ENCODE measurements at regions not wholly inside any gene's neighbourhood (a gene's known extent, or its start where the extent isn't known, plus 50 kb on each side); places are given as distances from the start of the nearest gene placed in this dataset.

DNA sequence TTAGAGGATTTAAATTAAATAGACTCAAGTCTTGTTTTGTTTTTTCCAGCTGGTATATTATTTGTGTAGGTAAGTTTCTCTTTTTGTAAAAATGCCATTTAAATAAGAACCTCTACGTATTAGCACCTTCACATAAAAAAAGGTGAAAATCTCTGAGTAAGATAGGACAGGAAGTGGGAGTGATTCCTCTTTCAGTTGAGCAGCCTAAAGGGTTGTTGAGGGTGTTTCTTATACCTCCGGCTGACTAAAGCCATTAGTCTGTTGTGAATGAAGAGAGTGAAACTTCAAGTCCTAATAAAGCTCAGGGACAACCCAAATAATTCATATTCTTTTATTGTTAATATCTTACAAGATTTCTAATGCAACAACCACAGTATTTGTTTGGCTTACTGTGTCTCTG, 188.7 kb downstream of the CHRM3 start:
- no peak overlapping the region for H3K4me3 ChIP-seq (replicated peaks; ENCODE audit: low read depth, low read length)
- TF ChIP-seq, protein P1, sequence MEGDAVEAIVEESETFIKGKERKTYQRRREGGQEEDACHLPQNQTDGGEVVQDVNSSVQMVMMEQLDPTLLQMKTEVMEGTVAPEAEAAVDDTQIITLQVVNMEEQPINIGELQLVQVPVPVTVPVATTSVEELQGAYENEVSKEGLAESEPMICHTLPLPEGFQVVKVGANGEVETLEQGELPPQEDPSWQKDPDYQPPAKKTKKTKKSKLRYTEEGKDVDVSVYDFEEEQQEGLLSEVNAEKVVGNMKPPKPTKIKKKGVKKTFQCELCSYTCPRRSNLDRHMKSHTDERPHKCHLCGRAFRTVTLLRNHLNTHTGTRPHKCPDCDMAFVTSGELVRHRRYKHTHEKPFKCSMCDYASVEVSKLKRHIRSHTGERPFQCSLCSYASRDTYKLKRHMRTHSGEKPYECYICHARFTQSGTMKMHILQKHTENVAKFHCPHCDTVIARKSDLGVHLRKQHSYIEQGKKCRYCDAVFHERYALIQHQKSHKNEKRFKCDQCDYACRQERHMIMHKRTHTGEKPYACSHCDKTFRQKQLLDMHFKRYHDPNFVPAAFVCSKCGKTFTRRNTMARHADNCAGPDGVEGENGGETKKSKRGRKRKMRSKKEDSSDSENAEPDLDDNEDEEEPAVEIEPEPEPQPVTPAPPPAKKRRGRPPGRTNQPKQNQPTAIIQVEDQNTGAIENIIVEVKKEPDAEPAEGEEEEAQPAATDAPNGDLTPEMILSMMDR (IDR thresholded peaks at IDR 0.05; ENCODE audit: low read depth, low read length, missing control alignments) = no peak
- no peak for DNase-seq (ENCODE audit: extremely low read depth, low read depth)

DNA sequence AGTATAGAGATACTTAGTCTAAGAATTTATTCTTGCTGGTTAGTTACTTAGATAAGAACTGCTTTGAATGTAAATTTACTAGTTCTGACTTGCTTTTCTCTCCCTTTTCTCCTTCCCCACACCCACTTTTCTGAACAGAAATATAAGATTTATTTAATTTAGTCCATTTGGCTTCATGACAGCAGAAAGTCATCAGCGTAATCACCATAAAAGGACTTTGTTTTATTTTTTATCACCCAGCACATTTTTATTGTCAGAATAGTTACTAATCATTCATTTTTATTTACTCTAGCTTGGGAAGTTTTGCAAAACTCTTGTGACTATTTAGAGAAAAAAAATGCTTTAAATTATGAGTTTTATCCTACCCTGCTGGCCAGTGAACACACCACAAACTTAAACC, 197.2 kb downstream of the CHRM3 start:
- DNase-seq (ENCODE audit: extremely low read depth, low read depth) = no peak
- TF ChIP-seq, protein P1 (IDR thresholded peaks at IDR 0.05; ENCODE audit: low read depth, low read length, missing control alignments) = no peak
- no peak overlapping the region for H3K4me3 ChIP-seq (replicated peaks; ENCODE audit: low read depth, low read length)

DNA sequence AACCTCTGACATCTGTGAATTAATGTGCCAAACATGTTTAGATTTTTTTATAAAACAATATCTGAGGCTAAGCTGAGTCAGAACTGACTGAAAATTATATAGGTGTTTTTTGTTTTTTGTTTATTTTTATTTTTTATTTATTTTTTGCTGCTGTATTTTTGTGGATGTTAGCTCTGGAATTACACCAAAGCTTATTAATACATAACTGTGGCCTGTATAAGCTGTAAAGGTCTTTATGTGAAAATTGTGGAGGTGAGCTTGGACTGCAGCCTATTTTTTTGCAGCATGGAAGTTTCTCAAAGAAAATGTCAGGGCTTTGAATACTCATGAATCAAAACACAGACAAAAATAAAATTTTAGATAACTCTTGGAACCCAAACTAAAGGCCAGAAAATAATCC, 199.8 kb downstream of the CHRM3 start:
- DNase-seq (ENCODE audit: extremely low read depth, low read depth) = no peak
- H3K4me3 ChIP-seq (replicated peaks; ENCODE audit: low read depth, low read length) = no peak overlapping the region
- TF ChIP-seq, protein P1 (IDR thresholded peaks at IDR 0.05; ENCODE audit: low read depth, low read length, missing control alignments) = no peak

DNA sequence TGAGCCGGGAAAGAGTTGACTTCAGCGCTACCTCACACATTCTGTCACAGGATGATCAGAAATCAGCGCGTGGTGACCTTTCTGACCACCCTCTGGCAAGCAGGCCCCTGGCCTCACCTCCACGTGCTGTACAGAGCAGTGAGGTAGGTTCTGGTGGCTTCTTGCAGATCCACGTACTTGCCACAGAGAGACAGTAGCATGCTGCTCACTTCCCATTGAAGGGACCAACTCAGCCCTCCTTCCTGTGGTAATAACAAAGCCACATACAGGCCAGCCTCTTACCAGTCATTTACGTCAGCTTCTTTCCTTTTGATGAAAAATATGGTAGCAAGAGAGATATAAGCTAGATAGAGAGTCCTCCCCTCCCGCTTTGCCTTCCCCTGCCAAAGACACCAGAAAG, 200.7 kb downstream of the CHRM3 start:
- no peak for DNase-seq (ENCODE audit: extremely low read depth, low read depth)
- TF ChIP-seq, protein P1 (IDR thresholded peaks at IDR 0.05; ENCODE audit: low read depth, low read length, missing control alignments) = no peak
- H3K4me3 ChIP-seq (replicated peaks; ENCODE audit: low read depth, low read length) = no peak overlapping the region

DNA sequence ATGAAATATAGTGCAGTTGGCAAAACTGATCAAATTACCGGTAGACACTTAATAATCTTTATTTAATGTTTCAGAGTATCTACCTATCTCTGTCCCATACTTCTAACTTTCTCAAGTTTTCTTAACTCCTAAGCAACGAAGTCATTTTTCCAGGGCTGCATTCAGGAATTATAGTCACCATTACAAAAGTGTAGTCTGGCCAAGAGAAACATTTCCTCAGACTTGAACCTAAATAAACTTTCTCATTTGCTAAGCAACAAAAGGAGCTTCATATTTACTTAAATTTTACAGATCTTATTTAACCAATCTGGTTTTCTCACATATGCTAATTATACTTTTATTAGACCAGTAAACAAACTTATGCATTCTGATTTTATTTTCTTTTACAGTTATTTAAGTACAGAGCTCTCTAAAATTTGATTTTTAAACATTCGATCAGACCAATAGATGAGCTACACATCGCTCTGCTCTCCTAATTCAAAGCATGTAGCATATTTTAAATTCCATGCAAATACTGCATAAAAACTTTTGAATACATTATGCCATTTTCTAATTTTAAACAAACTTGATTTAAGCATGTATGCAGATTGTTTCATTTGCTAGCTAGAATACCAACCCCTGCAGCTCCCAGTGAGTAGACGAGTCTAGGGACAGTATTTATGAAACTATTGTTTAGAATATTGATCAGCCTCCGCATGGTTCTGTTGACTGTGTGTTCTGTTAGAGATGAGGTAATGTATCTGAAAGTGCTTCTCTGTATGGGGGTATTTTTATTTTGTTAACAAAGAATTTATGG, 201.4 kb downstream of the CHRM3 start:
- no peak for DNase-seq (ENCODE audit: extremely low read depth, low read depth)
- H3K4me3 ChIP-seq (replicated peaks; ENCODE audit: low read depth, low read length) = no peak overlapping the region
- TF ChIP-seq, protein P1 (IDR thresholded peaks at IDR 0.05; ENCODE audit: low read depth, low read length, missing control alignments) = no peak

DNA sequence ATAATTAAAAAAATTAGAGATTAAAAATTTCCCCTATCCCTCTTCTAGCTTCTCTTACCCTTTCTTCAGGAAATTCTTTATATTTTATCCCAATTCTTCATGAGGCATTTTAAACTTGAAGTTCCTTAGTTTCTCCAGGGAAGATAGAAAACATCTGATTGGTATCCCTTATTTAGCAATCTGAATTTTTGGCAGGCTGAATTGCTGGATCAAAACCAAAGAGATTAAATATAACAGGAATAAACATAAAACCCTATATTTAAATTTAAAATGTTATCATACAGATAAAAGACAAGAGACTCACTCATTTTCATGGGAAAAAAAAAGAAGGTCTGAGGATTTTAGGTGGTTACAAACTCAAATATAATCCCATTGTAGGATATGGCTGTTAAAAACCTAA, 204.2 kb downstream of the CHRM3 start:
- no peak overlapping the region for H3K4me3 ChIP-seq (replicated peaks; ENCODE audit: low read depth, low read length)
- TF ChIP-seq, protein P1 (IDR thresholded peaks at IDR 0.05; ENCODE audit: low read depth, low read length, missing control alignments) = no peak
- no peak for DNase-seq (ENCODE audit: extremely low read depth, low read depth)

DNA sequence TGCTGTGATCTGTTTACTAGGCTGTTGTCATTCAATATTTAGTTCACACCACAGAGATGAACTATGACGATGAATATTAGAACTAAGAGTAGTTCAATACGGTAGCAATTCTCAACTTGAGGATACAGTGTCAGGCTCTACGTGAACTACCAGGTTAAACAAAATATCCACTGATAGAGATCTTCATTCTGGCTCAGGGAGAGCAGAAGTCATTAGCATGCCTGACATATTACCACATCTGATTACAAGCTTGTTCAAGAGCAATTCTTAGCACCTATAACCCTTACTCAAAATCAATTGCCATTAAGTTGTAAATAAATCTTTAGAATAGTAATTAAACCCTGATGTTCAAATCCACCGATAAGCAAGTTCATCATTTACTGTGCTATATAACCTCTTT, 207.2 kb downstream of the CHRM3 start:
- DNase-seq (ENCODE audit: extremely low read depth, low read depth) = no peak
- TF ChIP-seq, protein P1 (IDR thresholded peaks at IDR 0.05; ENCODE audit: low read depth, low read length, missing control alignments) = no peak
- H3K4me3 ChIP-seq (replicated peaks; ENCODE audit: low read depth, low read length) = no peak overlapping the region

Data from HFF-Myc (cell line).